ENCODE measurements at regions not wholly inside any gene's neighbourhood (a gene's known extent, or its start where the extent isn't known, plus 50 kb on each side); places are given as distances from the start of the nearest gene placed in this dataset.

GRCh38 chr7:19293431-19293830, 148.2 kb upstream of the FERD3L start:
- 83% methylated on average over 2 of the region's 3 CpGs; no CpG with 5 or more reads in 1 of the 2 experiments for WGBS, 2 experiments (ENCODE audit: extremely low coverage in 2 of 2, insufficient read length in 1 of 2)
- no peak overlapping the region for H3K9ac ChIP-seq (ENCODE audit: low read depth, low read length)
- H3K27me3 ChIP-seq (ENCODE audit: control insufficient read depth, insufficient read depth, low read length), result no peaks in the 10 kb centered on the region
- no peaks in the 10 kb centered on the region for H3K9me1 ChIP-seq (ENCODE audit: insufficient read depth, low read length)
- no peak overlapping the region for H2AK5ac ChIP-seq (ENCODE audit: low read depth, low read length)
- H3K4me3 ChIP-seq (ENCODE audit: insufficient read depth, low read depth, low read length), result no peak overlapping the region
- peak; percentile 8 for DNase-seq
- H3K9me3 ChIP-seq (ENCODE audit: control insufficient read depth, insufficient read depth, low read length), result no peaks in the 10 kb centered on the region
- dilution Hi-C loops (cut with HindIII; ENCODE audit: low sequenced_read_pairs, unreplicated experiment) (no loop called here), intact Hi-C loops (cut with micrococcal nuclease) (loop anchor here (5.0 kb wide), 1 partner anchor 171 kb away; no protein-coding TSS in a partner anchor), in situ Hi-C loops (cut with MboI; ENCODE audit: low sequenced_read_pairs) (no loop called here)
- no peak overlapping the region for H3K27ac ChIP-seq (ENCODE audit: insufficient read depth, low read length)
- no peak overlapping the region for H2BK15ac ChIP-seq (ENCODE audit: low read depth, low read length)
- CTCF ChIA-PET, result interaction anchor here (1.6 kb wide), 1 partner anchor 8 kb away, joined by 3 read pairs; no protein-coding TSS in a partner anchor
- H3K18ac ChIP-seq (ENCODE audit: low read depth, low read length), result no peak overlapping the region; the same call in 1 of the 2 replicates
- H2BK120ac ChIP-seq (ENCODE audit: low read depth, low read length), result no peak overlapping the region
- H3K79me1 ChIP-seq (ENCODE audit: low read depth in 1 of 2, low read length in 2 of 2), result no peaks in the 10 kb centered on the region
- H2BK20ac ChIP-seq (ENCODE audit: low read depth, low read length), result 0 out of 2 replicates have a peak overlapping the region, but pooled peaks have one; percentile 34
- ATAC-seq (ENCODE audit: low read depth), result no peak; the same call in 1 of the 2 replicates
- no peaks in the 10 kb centered on the region for H3K36me3 ChIP-seq (ENCODE audit: control insufficient read depth, insufficient read depth, low read length)
- TF ChIP-seq CEBPB (IDR thresholded peaks at IDR 0.05; ENCODE audit: low read depth, low read length), result no peak
- no peak for TF ChIP-seq RFX5 (IDR thresholded peaks at IDR 0.05; ENCODE audit: low read depth, low read length)
- H2AK9ac ChIP-seq (replicated peaks; ENCODE audit: low read depth, low read length, poor library complexity), result peak overlapping the region; percentile 51
- H3K14ac ChIP-seq (replicated peaks; ENCODE audit: low read depth, low read length), result 0 out of 2 replicates have a peak overlapping the region, but pooled peaks have one; percentile 15
- H3K4ac ChIP-seq (ENCODE audit: low read depth, low read length), result no peak overlapping the region
- no peak overlapping the region for H3K56ac ChIP-seq (ENCODE audit: extremely low read depth, insufficient read depth, low read length)
- no TSS peak for BruUV-seq (replicated peaks)
- H3K23ac ChIP-seq (ENCODE audit: low read depth, low read length), result no peak overlapping the region
- no peaks in the 10 kb centered on the region for H3K4me1 ChIP-seq (ENCODE audit: control insufficient read depth, insufficient read depth, low read length)
- H4K20me1 ChIP-seq (ENCODE audit: insufficient read depth, low read length), result no peaks in the 10 kb centered on the region
- no peak overlapping the region for H4K5ac ChIP-seq (ENCODE audit: low read depth, low read length)
- H2AFZ ChIP-seq (replicated peaks; ENCODE audit: low read length, poor library complexity), result no peak overlapping the region
- POLR2A ChIA-PET (ENCODE audit: unreplicated experiment), result no interaction called here
- 0 out of 4 replicates have a peak overlapping the region, but pooled peaks of 1 of the 2 experiments have one; percentile 18 for H4K8ac ChIP-seq (ENCODE audit: low read depth in 2 of 2, low read length in 2 of 2)
- H2BK5ac ChIP-seq (ENCODE audit: low read depth, low read length, poor library complexity, severe bottlenecking), result no peak overlapping the region
- no peak overlapping the region for H3K4me2 ChIP-seq (ENCODE audit: low read depth, low read length)
- no peak overlapping the region for H4K91ac ChIP-seq (ENCODE audit: insufficient read depth, low read depth, low read length)
